HG03457 (cell line): ENCODE measurements at regions not wholly inside any gene's neighbourhood (a gene's known extent, or its start where the extent isn't known, plus 50 kb on each side); places are given as distances from the start of the nearest gene placed in this dataset.
"Not testable (repeated sequence)": the region's sequence is repeated elsewhere in the genome, so short reads cannot be mapped to it uniquely, and the experiment has no call there.

Experiments used
- ATAC-seq: cut with Tn5 transposase; IDR thresholded peaks from one replicate; pipeline ENCODE4 v1.9.1; 2021; ENCODE audit warnings: moderate number of reproducible peaks; ENCODE audit not compliant: unreplicated experiment

GRCh38 chr2:34161549-34161948 is 562.5 kb upstream of the FAM98A start:
- no peak for ATAC-seq

- ATAC-seq: no peak
These were observed 560.8 kb upstream of the FAM98A start for GRCh38 chr2:34159901-34160300.

- ATAC-seq: no peak
These were observed 554.4 kb upstream of the FAM98A start for GRCh38 chr2:34153484-34153883.

GRCh38 chr2:34147780-34148179 is 548.7 kb upstream of the FAM98A start:
- no peak for ATAC-seq

GRCh38 chr2:34143149-34143548 is 544.0 kb upstream of the FAM98A start:
- ATAC-seq: no peak

- not testable (repeated sequence) for ATAC-seq
These were observed 543.5 kb upstream of the FAM98A start for GRCh38 chr2:34142531-34143008.

GRCh38 chr2:34133065-34133464 is 534.0 kb upstream of the FAM98A start:
- ATAC-seq: not testable (repeated sequence)

- ATAC-seq: no peak
These were observed 527.2 kb upstream of the FAM98A start for GRCh38 chr2:34126279-34126678.

GRCh38 chr2:34123996-34124785 is 525.1 kb upstream of the FAM98A start:
- no peak for ATAC-seq

- no peak for ATAC-seq
These were observed 522.0 kb upstream of the FAM98A start for GRCh38 chr2:34121076-34121475.

GRCh38 chr2:34115076-34115475 is 516.0 kb upstream of the FAM98A start:
- ATAC-seq: no peak

- no peak for ATAC-seq
These were observed 513.1 kb upstream of the FAM98A start for GRCh38 chr2:34112161-34112560.

- ATAC-seq: no peak
These were observed 511.3 kb upstream of the FAM98A start for GRCh38 chr2:34110392-34110791.

GRCh38 chr2:34107811-34108210 is 508.7 kb upstream of the FAM98A start:
- no peak for ATAC-seq

- ATAC-seq: no peak
These were observed 506.1 kb upstream of the FAM98A start for GRCh38 chr2:34105006-34105767.

GRCh38 chr2:34104601-34105000 is 505.5 kb upstream of the FAM98A start:
- ATAC-seq: no peak

GRCh38 chr2:34103437-34103836 is 504.3 kb upstream of the FAM98A start:
- no peak for ATAC-seq

- ATAC-seq: no peak
These were observed 503.2 kb upstream of the FAM98A start for GRCh38 chr2:34102339-34102738.

GRCh38 chr2:34099377-34099776 is 500.3 kb upstream of the FAM98A start:
- no peak for ATAC-seq

GRCh38 chr2:34098256-34098655 is 499.2 kb upstream of the FAM98A start:
- no peak for ATAC-seq

- ATAC-seq: no peak
These were observed 497.6 kb upstream of the FAM98A start for GRCh38 chr2:34096562-34097171.

- ATAC-seq: no peak
These were observed 494.7 kb upstream of the FAM98A start for GRCh38 chr2:34093790-34094189.
